DMS153 (cell line): ENCODE measurements at regions not wholly inside any gene's neighbourhood (a gene's known extent, or its start where the extent isn't known, plus 50 kb on each side); places are given as distances from the start of the nearest gene placed in this dataset.
"Not testable (repeated sequence)": the region's sequence is repeated elsewhere in the genome, so short reads cannot be mapped to it uniquely, and the experiment has no call there.

Source experiments
- DNase-seq: peaks from one replicate; lab custom pipeline; 2025; lab: John Stamatoyannopoulos, UW

- DNase-seq = no peak
Measured at GRCh38 chr9:95784318-95784717, 91.2 kb upstream of the ERCC6L2 start.

GRCh38 chr9:95783426-95783975 is 92.0 kb upstream of the ERCC6L2 start:
- DNase-seq = no peak

GRCh38 chr9:95780751-95781150 is 94.7 kb upstream of the ERCC6L2 start:
- no peak for DNase-seq

GRCh38 chr9:95780121-95780520 is 95.4 kb upstream of the ERCC6L2 start:
- DNase-seq = no peak

GRCh38 chr9:95779597-95779996 is 95.9 kb upstream of the ERCC6L2 start:
- DNase-seq = not testable (repeated sequence)

- DNase-seq = no peak
Measured at GRCh38 chr9:95778957-95779356, 96.5 kb upstream of the ERCC6L2 start.

- DNase-seq = no peak
Measured at GRCh38 chr9:95777136-95777535, 98.4 kb upstream of the ERCC6L2 start.

DNA sequence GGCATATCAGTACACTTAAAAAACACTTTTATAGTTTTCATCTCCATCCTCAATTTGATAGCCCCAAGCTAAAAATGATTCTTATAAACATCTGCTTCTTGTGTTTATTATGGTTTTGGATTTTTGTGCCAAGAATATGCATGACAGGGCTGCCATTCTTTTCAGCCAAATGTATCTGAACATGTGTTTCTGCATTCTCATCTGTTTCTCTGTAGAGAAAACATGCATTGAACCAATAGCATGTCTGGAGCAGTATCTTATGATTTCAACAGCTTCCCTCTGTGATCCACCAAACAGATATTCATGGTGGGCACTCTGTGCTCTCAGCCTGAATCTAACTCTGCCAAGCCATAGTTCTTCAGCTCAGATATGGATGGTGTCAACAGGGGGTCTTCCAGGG is 99.3 kb upstream of the ERCC6L2 start:
- DNase-seq = no peak

DNA sequence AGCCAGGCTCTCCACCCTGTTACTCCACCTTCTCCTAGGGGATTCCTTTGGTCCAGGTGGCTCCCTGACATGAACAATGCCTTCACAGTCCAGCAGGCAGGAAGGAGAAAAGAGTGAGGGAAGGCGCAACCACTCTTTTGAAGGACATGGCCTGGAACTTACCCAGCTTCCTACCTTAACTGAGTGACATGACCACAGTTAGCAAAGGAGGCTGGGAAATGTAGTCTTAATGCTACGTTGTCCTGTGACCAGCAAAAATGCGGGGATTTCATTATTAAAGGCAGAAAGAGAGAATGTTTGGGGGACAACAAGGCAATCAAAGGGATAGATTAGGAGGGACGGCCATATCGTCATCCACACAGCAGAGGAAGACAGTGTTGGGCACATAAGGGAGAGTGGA is 100.3 kb upstream of the ERCC6L2 start:
- DNase-seq = no peak

GRCh38 chr9:95773053-95773418 is 102.5 kb upstream of the ERCC6L2 start:
- no peak for DNase-seq

DNA sequence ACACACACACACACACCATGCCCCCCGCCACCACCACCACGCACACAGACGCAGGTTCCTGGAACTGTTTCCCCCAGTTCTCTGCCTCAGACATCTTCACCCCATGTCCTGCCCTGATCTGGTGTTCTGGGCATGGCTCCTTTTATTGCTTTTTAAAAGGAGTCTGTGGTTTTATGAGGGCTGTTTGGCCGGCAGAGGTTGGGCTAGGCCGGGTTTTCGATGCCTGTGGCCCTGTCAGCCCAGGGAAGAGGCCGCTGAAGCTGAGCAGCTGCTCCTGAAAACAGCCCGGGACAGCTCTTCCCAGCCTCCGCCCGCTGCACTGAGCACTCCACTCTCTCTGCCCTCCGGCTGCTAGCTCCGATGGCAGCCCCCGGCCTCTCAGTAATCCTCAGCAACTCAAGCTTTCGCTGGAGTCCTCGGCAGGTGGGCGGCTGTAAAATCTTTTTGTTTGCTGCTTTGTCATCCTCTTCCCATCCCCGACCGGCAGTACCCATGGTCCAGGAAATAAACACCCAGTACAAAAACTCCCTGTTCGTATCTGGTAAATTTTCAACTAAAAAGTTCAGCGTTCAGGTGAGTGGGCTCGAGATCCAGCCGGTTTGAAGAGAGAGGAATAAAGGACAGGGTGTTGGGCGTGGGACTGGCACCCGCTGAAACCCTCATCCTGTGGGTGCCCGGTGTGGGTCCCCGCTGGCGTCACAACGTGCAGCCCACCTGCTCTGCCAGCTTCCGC is 103.0 kb upstream of the ERCC6L2 start:
- peak; percentile 19 for DNase-seq

- DNase-seq = no peak
Measured at GRCh38 chr9:95771556-95772246, 103.8 kb upstream of the ERCC6L2 start.

- DNase-seq = no peak
Measured at GRCh38 chr9:95770653-95771131, 104.8 kb upstream of the ERCC6L2 start.

- no peak for DNase-seq
Measured at GRCh38 chr9:95769909-95770433, 105.5 kb upstream of the ERCC6L2 start.

- no peak for DNase-seq
Measured at GRCh38 chr9:95769473-95769872, 106.0 kb upstream of the ERCC6L2 start.

DNA sequence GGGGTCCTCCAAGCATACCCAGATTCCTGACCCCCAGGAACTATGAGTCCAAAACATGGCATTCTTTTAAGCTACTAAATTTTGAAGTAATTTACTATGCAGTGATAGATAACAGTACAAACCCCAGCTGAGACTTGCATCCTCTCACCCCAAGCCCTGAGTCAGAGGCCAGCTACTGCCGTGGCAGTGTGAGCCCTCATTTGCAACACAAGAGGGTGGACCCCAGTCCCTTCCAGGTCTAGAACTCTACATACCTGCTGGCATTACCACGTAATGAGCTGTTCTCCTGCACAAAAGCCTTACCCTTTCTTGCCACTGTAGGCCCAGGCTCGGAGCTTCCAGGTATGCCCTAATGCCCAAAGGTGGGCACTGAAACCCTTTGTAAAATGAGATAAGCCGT is 108.6 kb upstream of the ERCC6L2 start:
- no peak for DNase-seq

DNA sequence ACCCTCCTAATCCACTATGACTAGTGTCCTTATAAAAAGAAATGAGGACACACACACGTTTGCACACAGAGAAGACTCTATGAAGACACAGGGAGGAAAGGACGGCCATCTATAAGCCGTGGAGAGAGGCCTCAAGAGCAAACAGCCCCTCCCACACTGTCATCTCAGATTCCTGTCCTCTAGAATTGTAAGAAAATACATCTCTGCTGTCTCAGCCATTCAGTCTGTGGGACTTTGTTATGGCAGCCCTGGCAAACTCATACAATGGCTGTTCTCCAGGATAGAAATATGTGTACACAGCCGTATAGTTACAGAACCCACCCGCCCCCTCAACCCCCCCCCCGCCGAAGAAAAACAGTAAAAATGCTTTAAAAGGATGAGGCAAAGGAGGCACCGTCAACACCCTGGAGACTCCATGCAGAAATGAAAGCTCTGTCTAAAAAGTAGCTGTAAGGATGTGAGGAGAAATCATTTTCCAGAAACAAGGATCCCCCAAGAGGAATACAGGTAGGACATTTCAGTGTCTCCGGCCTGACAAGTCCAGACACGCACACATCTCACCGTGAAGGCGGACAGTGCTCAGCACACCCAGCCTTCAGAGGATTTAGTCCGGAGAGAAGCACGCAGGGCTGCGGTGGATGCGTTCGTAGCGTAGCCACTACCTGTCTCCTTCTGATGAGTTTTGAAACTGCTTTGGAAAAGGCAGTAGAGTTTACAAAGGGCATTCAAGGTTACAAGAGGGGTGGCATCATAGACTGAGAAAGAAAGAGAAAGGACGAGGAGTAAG is 110.8 kb upstream of the ERCC6L2 start:
- peak; percentile 38 for DNase-seq

DNA sequence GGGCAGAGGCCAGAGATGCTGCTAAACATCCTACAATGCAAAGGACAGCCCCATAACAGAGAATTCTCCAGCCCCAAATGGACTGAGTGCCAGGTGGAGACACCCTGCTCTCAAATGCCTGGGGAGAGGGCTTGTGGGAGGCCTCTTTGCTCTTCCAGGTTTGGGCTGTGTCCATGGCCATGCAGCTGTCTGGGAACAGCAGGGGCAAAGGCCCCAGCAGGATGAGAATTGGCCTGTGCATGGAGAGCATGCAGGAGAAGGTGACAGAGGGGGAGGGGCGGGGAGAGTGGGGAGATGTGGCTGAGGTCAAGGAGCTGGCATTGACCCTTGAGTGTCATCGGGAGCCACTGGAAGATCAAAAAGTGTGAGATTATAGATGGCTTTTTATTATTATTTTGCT is 111.5 kb upstream of the ERCC6L2 start:
- DNase-seq = no peak

GRCh38 chr9:95763006-95763405 is 112.5 kb upstream of the ERCC6L2 start:
- DNase-seq = no peak

- no peak for DNase-seq
Measured at GRCh38 chr9:95762322-95762721, 113.2 kb upstream of the ERCC6L2 start.

DNA sequence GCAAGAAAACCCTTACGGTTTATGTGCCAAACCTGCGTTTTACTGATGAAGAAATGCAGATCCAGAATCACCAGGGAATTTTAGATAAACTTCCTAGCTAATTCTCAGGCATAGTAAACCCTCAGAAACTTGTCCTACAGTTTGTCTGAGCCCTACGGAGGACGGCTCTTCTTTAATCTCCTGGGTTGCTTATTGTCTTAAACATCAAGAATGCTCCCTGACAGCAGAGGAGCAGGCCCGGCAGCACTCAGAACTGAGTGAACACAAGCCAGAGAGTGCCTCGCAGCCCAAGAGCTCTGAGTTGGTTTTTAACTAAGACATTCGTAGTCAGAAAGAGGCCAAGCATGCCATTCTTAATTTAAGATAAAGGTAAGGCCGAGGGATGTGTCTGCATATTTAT is 114.7 kb upstream of the ERCC6L2 start:
- no peak for DNase-seq

GRCh38 chr9:95757439-95757838 is 118.1 kb upstream of the ERCC6L2 start:
- DNase-seq = no peak
